ENCODE measurements at regions not wholly inside any gene's neighbourhood (a gene's known extent, or its start where the extent isn't known, plus 50 kb on each side); places are given as distances from the start of the nearest gene placed in this dataset.

- Histone ChIP-seq H3F3A (ENCODE audit: insufficient read depth, low read length) (no peaks in the 10 kb centered on the region), H3K4me1 (ENCODE audit: insufficient read depth, low read length, severe bottlenecking) (no peaks in the 10 kb centered on the region), H3K79me2 (ENCODE audit: insufficient read depth, low read length) (no peaks in the 10 kb centered on the region), H3K27ac (ENCODE audit: low read depth, low read length, poor library complexity, severe bottlenecking) (no peak overlapping the region), H3K9me2 (ENCODE audit: low read depth, low read length) (no peaks in the 10 kb centered on the region), H3K4me2 (ENCODE audit: low read length) (no peak overlapping the region), H3K9ac (ENCODE audit: low read length) (no peak overlapping the region), H3K27me3 (ENCODE audit: insufficient read depth, low read length) (no peaks in the 10 kb centered on the region), H3K9me3 (ENCODE audit: low read length) (no peaks in the 10 kb centered on the region), H4K20me1 (ENCODE audit: insufficient read depth, low read length) (no peaks in the 10 kb centered on the region), H3K36me3 (ENCODE audit: insufficient read depth, low read length) (no peaks in the 10 kb centered on the region), H3K4me3 (ENCODE audit: low read depth, low read length, poor library complexity, severe bottlenecking) (no peak overlapping the region), H2AFZ (ENCODE audit: low read length) (no peak overlapping the region)
- TF ChIP-seq EZH2 (IDR thresholded peaks at IDR 0.05; ENCODE audit: borderline replicate concordance, low read length) (no peak), CTCF (IDR thresholded peaks at IDR 0.05; ENCODE audit: low read length) (no peak)
Measured at GRCh38 chr5:34606101-34606500, 50.0 kb upstream of the RAI14 start.

Measured in OCI-LY1 (cell line).